Panc1 (cell line): ENCODE measurements at regions not wholly inside any gene's neighbourhood (a gene's known extent, or its start where the extent isn't known, plus 50 kb on each side); places are given as distances from the start of the nearest gene placed in this dataset.

ENCODE experiments used
- ATAC-seq: fragments of 200-7000 bp; cut with Tn5 transposase; 2 replicates; pipeline ENCODE4 v1.9.1; 2020; ENCODE audit warnings: mild to moderate bottlenecking, moderate library complexity
- BruUV-seq: library from RNA; stranded (reverse); fragments of 400-500 nt; replicated peaks from 2 replicates; lab custom pipeline; 2021; lab: Mats Ljungman, UMichigan
- CTCF ChIA-PET: fragments of 300-600 bp; sonication (Branson Sonifier 250); formaldehyde crosslinking; loops from one replicate; lab custom pipeline; 2022; ENCODE audit warnings: antibody characterized with exemption; lab: Charles Lee
- POLR2A ChIA-PET: fragments of 300-600 bp; sonication (Branson Sonifier 250); formaldehyde crosslinking; loops from one replicate; lab custom pipeline; 2022; ENCODE audit warnings: antibody characterized with exemption; lab: Charles Lee
- DNase-seq: peaks from one replicate; pipeline ENCODE4 v3.0.0-alpha.2; 2010; ENCODE audit warnings: low read depth, low spot score
- H3K27ac ChIP-seq: 2 replicates; pipeline ENCODE4 v1.5.1; 2011; ENCODE audit warnings: mild to moderate bottlenecking, low read length, inconsistent platforms
- H3K27me3 ChIP-seq: fragments of 200-500 bp; sonication (Bioruptor generic); 2 replicates; pipeline ENCODE4 v1.6.0; 2014; ENCODE audit warnings: low read length, inconsistent platforms; ENCODE audit not compliant: control insufficient read depth, insufficient read depth
- H3K36me3 ChIP-seq: fragments of 200-500 bp; sonication (Bioruptor generic); 2 replicates; pipeline ENCODE4 v1.5.1; 2014; ENCODE audit warnings: inconsistent platforms, mild to moderate bottlenecking, low read length, moderate library complexity; ENCODE audit not compliant: control insufficient read depth, insufficient read depth
- H3K4me1 ChIP-seq: 2 replicates; pipeline ENCODE4 v1.5.1; 2011; ENCODE audit warnings: inconsistent platforms, mild to moderate bottlenecking, low read length, moderate library complexity; ENCODE audit not compliant: control insufficient read depth, insufficient read depth
- H3K4me3 ChIP-seq, 2 experiments: 2 replicates each; pipeline ENCODE4 v1.5.1; 2011 to 2012; ENCODE audit warnings: low read depth in 2 of 2, low read length in 2 of 2, mild to moderate bottlenecking in 2 of 2, inconsistent platforms in 1 of 2, moderate library complexity in 1 of 2
- H3K9me3 ChIP-seq: fragments of 200-500 bp; sonication (Bioruptor generic); 2 replicates; pipeline ENCODE4 v1.5.1; 2014; ENCODE audit warnings: low read depth, mild to moderate bottlenecking, inconsistent platforms, low read length, moderate library complexity; ENCODE audit not compliant: control insufficient read depth, insufficient read depth
- POLR2AphosphoS5 ChIP-seq: IDR thresholded peaks from 2 replicates; pipeline ENCODE4 v1.6.1; 2012; ENCODE audit warnings: mild to moderate bottlenecking, low read depth, low read length, moderate library complexity
- SIN3A ChIP-seq: IDR thresholded peaks from 2 replicates; pipeline ENCODE4 v1.6.1; 2012; ENCODE audit warnings: low read depth, mild to moderate bottlenecking, low read length, moderate library complexity, borderline replicate concordance; ENCODE audit not compliant: insufficient read depth
- TCF7L2 ChIP-seq: IDR thresholded peaks from 2 replicates; pipeline ENCODE4 v1.6.1; 2011; ENCODE audit warnings: mild to moderate bottlenecking, low read depth, low read length, inconsistent platforms
- in situ Hi-C: cut with HindIII; loops from 2 replicates; pipeline ENCODE4 v1.10.0; 2016; ENCODE audit warnings: low sequenced_read_pairs, low pct_unique_long_range_greater_than_20kb
- intact Hi-C: fragments of 100-400 bp; cut with micrococcal nuclease; formaldehyde crosslinking; loops from one replicate; pipeline ENCODE4 v1.10.0; 2022; ENCODE audit not compliant: unreplicated experiment
- TF ChIP-seq, protein P1 (sequence below): fragments of 450-650 bp; IDR thresholded peaks from 2 replicates; pipeline ENCODE4 v1.5.1; 2017; ENCODE audit warnings: mild to moderate bottlenecking
- TF ChIP-seq, protein P2 (sequence below), 2 experiments: IDR thresholded peaks; 2 replicates each; pipeline ENCODE4 v1.6.1; 2011 to 2012; ENCODE audit warnings: low read depth in 2 of 2, control low read depth in 1 of 2, low read length in 1 of 2, mild to moderate bottlenecking in 1 of 2, moderate library complexity in 1 of 2; ENCODE audit not compliant: insufficient read depth in 1 of 2

DNA sequence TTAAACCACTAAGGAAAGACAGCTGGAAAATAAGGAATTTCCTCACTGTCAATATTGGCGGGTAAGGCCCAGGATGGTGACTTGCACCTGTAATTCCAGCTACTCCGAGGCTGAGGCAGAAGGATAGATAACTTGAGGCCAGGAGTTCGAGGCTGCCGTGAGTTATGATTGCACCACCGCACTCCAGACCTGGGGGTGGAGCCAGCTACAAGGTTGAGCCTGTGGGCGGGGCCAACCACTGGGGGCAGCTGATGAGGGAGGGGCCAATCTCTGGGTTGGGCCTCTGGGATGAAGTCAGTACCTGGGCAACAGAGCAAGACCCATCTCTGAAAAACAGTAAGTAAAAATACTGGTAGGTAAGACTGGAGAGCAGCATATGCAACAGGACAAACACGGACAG, 80.1 kb upstream of the ADO start:
- Histone ChIP-seq H3K4me1 (no peaks in the 10 kb centered on the region), H3K36me3 (no peaks in the 10 kb centered on the region), H3K27ac (no peak overlapping the region), H3K27me3 (peaks cover 45% of the 10 kb centered on the region), H3K9me3 (no peaks in the 10 kb centered on the region), H3K4me3 (no peak overlapping the region)
- CTCF ChIA-PET = no interaction called here
- in situ Hi-C loops = no loop called here
- BruUV-seq = no TSS peak
- POLR2A ChIA-PET = no interaction called here
- TF ChIP-seq POLR2AphosphoS5 (no peak), SIN3A (no peak), TCF7L2 (no peak)
- TF ChIP-seq, protein P1, sequence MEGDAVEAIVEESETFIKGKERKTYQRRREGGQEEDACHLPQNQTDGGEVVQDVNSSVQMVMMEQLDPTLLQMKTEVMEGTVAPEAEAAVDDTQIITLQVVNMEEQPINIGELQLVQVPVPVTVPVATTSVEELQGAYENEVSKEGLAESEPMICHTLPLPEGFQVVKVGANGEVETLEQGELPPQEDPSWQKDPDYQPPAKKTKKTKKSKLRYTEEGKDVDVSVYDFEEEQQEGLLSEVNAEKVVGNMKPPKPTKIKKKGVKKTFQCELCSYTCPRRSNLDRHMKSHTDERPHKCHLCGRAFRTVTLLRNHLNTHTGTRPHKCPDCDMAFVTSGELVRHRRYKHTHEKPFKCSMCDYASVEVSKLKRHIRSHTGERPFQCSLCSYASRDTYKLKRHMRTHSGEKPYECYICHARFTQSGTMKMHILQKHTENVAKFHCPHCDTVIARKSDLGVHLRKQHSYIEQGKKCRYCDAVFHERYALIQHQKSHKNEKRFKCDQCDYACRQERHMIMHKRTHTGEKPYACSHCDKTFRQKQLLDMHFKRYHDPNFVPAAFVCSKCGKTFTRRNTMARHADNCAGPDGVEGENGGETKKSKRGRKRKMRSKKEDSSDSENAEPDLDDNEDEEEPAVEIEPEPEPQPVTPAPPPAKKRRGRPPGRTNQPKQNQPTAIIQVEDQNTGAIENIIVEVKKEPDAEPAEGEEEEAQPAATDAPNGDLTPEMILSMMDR = no peak
- TF ChIP-seq, protein P2, sequence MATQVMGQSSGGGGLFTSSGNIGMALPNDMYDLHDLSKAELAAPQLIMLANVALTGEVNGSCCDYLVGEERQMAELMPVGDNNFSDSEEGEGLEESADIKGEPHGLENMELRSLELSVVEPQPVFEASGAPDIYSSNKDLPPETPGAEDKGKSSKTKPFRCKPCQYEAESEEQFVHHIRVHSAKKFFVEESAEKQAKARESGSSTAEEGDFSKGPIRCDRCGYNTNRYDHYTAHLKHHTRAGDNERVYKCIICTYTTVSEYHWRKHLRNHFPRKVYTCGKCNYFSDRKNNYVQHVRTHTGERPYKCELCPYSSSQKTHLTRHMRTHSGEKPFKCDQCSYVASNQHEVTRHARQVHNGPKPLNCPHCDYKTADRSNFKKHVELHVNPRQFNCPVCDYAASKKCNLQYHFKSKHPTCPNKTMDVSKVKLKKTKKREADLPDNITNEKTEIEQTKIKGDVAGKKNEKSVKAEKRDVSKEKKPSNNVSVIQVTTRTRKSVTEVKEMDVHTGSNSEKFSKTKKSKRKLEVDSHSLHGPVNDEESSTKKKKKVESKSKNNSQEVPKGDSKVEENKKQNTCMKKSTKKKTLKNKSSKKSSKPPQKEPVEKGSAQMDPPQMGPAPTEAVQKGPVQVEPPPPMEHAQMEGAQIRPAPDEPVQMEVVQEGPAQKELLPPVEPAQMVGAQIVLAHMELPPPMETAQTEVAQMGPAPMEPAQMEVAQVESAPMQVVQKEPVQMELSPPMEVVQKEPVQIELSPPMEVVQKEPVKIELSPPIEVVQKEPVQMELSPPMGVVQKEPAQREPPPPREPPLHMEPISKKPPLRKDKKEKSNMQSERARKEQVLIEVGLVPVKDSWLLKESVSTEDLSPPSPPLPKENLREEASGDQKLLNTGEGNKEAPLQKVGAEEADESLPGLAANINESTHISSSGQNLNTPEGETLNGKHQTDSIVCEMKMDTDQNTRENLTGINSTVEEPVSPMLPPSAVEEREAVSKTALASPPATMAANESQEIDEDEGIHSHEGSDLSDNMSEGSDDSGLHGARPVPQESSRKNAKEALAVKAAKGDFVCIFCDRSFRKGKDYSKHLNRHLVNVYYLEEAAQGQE (IDR thresholded peaks at IDR 0.05; ENCODE audit: insufficient read depth in 1 of 2, low read depth in 2 of 2, low read length in 1 of 2) = no peak
- DNase-seq (no peak), ATAC-seq (no peak)
- intact Hi-C loops = no loop called here

DNA sequence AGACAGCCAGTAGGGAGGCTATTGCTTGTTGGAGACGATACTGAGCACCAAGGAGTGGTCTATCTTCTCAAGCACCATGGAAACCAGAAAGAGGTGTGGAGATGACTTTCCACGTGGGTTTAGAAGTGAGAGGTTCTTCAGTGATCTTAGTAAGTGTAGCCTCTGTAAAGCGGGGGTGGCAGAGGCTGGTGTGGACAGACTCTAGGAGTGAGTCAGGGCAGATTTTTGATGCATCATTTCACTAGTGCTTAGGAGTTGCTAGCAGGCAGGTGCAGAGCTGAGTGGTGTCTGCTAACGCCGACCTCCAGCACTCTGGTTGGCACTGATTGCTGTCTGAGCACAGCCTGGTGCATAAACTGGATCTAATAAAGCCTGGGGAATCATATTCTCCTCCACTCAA, 78.4 kb upstream of the ADO start:
- intact Hi-C loops = no loop called here
- Histone ChIP-seq H3K36me3 (no peaks in the 10 kb centered on the region), H3K27ac (no peak overlapping the region), H3K4me3 (no peak overlapping the region), H3K4me1 (no peaks in the 10 kb centered on the region), H3K27me3 (peaks cover 45% of the 10 kb centered on the region), H3K9me3 (no peaks in the 10 kb centered on the region)
- TF ChIP-seq SIN3A (no peak), POLR2AphosphoS5 (no peak), TCF7L2 (no peak)
- TF ChIP-seq, protein P1 = no peak
- TF ChIP-seq, protein P2 (IDR thresholded peaks at IDR 0.05; ENCODE audit: insufficient read depth in 1 of 2, low read depth in 2 of 2, low read length in 1 of 2) = no peak
- ATAC-seq (no peak), DNase-seq (no peak)
- in situ Hi-C loops = no loop called here
- ChIA-PET CTCF (no interaction called here), POLR2A (no interaction called here)
- BruUV-seq = no TSS peak
